ENCODE measurements at regions not wholly inside any gene's neighbourhood (a gene's known extent, or its start where the extent isn't known, plus 50 kb on each side); places are given as distances from the start of the nearest gene placed in this dataset.

GRCh38 chr6:165971202-165971601 lies 196.4 kb downstream of the TBXT start:
- no peaks in the 10 kb centered on the region for H3K79me2 ChIP-seq (replicated peaks; ENCODE audit: insufficient read depth)
- H3F3A ChIP-seq (replicated peaks; ENCODE audit: low read depth): no peaks in the 10 kb centered on the region
- H3K27me3 Mint-ChIP-seq (ENCODE audit: insufficient read depth, low read depth, poor library complexity): no peaks in the 10 kb centered on the region
- TF ChIP-seq CTCF (conservative IDR thresholded peaks at IDR 0.05; ENCODE audit: low read depth in 2 of 2) (no peak), CREB1 (CRISPR knock-in tag; IDR thresholded peaks at IDR 0.05; ENCODE audit: low read depth) (no peak), STAT1 (IDR thresholded peaks at IDR 0.05; ENCODE audit: unreplicated experiment) (no peak), EZH2phosphoT487 (IDR thresholded peaks at IDR 0.05; ENCODE audit: unreplicated experiment) (no peak), JUNB (IDR thresholded peaks at IDR 0.05; ENCODE audit: unreplicated experiment) (no peak), POLR2AphosphoS5 (IDR thresholded peaks at IDR 0.05; ENCODE audit: low read depth) (no peak), ZNF331 (CRISPR knock-in tag; IDR thresholded peaks at IDR 0.05; ENCODE audit: low read depth) (no peak), ZNF114 (CRISPR knock-in tag; IDR thresholded peaks at IDR 0.05) (no peak), EZH2 (IDR thresholded peaks at IDR 0.05; ENCODE audit: low read depth, unreplicated experiment) (no peak), ZNF462 (CRISPR knock-in tag; IDR thresholded peaks at IDR 0.05) (no peak), NANOG (IDR thresholded peaks at IDR 0.05; ENCODE audit: borderline replicate concordance) (no peak)
- TF ChIP-seq, protein P1, sequence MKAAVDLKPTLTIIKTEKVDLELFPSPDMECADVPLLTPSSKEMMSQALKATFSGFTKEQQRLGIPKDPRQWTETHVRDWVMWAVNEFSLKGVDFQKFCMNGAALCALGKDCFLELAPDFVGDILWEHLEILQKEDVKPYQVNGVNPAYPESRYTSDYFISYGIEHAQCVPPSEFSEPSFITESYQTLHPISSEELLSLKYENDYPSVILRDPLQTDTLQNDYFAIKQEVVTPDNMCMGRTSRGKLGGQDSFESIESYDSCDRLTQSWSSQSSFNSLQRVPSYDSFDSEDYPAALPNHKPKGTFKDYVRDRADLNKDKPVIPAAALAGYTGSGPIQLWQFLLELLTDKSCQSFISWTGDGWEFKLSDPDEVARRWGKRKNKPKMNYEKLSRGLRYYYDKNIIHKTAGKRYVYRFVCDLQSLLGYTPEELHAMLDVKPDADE (IDR thresholded peaks at IDR 0.05): no peak
- TF ChIP-seq, protein P2, sequence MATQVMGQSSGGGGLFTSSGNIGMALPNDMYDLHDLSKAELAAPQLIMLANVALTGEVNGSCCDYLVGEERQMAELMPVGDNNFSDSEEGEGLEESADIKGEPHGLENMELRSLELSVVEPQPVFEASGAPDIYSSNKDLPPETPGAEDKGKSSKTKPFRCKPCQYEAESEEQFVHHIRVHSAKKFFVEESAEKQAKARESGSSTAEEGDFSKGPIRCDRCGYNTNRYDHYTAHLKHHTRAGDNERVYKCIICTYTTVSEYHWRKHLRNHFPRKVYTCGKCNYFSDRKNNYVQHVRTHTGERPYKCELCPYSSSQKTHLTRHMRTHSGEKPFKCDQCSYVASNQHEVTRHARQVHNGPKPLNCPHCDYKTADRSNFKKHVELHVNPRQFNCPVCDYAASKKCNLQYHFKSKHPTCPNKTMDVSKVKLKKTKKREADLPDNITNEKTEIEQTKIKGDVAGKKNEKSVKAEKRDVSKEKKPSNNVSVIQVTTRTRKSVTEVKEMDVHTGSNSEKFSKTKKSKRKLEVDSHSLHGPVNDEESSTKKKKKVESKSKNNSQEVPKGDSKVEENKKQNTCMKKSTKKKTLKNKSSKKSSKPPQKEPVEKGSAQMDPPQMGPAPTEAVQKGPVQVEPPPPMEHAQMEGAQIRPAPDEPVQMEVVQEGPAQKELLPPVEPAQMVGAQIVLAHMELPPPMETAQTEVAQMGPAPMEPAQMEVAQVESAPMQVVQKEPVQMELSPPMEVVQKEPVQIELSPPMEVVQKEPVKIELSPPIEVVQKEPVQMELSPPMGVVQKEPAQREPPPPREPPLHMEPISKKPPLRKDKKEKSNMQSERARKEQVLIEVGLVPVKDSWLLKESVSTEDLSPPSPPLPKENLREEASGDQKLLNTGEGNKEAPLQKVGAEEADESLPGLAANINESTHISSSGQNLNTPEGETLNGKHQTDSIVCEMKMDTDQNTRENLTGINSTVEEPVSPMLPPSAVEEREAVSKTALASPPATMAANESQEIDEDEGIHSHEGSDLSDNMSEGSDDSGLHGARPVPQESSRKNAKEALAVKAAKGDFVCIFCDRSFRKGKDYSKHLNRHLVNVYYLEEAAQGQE (IDR thresholded peaks at IDR 0.05; ENCODE audit: unreplicated experiment): no peak
- no peaks in the 10 kb centered on the region for H3K36me3 ChIP-seq (ENCODE audit: insufficient read depth)
- H3K4me3 Mint-ChIP-seq: no peak overlapping the region
- no peak overlapping the region for H3K4me3 ChIP-seq
- no peaks in the 10 kb centered on the region for H3K4me1 ChIP-seq (ENCODE audit: insufficient read depth)
- H3K27ac ChIP-seq (ENCODE audit: low read depth): no peak overlapping the region
- DNase-seq (ENCODE audit: low spot score) (no peak), ATAC-seq (no peak)
- H3K27me3 ChIP-seq (ENCODE audit: insufficient read depth): no peaks in the 10 kb centered on the region
- H3K4me2 ChIP-seq: no peak overlapping the region
- no peaks in the 10 kb centered on the region for H3K9me3 Mint-ChIP-seq
- H3K36me3 Mint-ChIP-seq (ENCODE audit: low read depth): no peaks in the 10 kb centered on the region
- H3K9me2 ChIP-seq (ENCODE audit: insufficient read depth): no peaks in the 10 kb centered on the region
- H3K27ac Mint-ChIP-seq: no peak overlapping the region
- H3K4me1 Mint-ChIP-seq: no peaks in the 10 kb centered on the region
- peak overlapping the region; percentile 56; the same call in 1 of the 2 replicates for H2AFZ ChIP-seq
- H4K20me1 ChIP-seq (replicated peaks; ENCODE audit: insufficient read depth): no peaks in the 10 kb centered on the region

Measured in GM23338 (cell line).